ENCODE measurements at regions not wholly inside any gene's neighbourhood (a gene's known extent, or its start where the extent isn't known, plus 50 kb on each side); places are given as distances from the start of the nearest gene placed in this dataset.

GRCh38 chr10:89093728-89094127 is 103.1 kb downstream of the FAS start:
- no peak for DNase-seq

DNA sequence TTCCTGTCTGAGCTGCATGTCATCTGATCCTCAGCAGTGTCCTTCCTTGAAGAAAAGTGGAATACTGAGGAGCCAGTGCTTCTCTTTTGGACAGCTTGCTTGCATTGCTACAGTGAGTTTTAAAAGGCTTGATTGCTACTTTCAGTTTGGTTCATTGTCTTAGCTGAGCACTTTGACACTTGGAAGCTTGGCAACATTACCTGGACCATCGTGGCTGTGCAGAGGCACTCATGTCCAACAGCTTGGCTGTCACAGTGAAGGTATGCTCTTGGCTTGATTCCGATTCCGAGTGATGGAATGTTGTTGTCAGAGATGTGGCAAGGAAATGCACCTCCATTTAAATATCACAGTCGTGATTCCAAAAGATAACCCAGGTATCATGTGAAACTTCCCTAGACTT is 102.4 kb downstream of the FAS start:
- no peak for DNase-seq

- no peak for DNase-seq
Measured at GRCh38 chr10:89092439-89092838, 101.8 kb downstream of the FAS start.

DNA sequence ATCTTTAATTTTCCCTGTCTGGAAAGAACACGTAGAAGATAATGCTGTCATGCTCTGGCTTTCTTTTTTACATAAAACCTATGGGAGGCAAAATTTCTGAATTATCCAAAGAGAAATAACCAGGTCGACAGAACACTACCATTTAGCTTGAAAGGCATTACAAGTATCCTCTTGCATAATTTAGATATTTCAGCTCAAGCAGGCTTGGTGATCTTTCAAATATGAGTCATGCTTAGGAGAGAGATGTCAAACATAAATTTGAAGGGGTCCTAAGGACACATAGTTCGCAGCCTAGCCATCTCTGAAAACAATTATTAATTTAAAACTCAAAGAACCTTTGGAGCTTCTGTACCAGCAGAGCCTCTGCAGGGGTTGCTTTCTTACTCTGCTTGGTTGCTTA is 100.9 kb downstream of the FAS start:
- no peak for DNase-seq

DNA sequence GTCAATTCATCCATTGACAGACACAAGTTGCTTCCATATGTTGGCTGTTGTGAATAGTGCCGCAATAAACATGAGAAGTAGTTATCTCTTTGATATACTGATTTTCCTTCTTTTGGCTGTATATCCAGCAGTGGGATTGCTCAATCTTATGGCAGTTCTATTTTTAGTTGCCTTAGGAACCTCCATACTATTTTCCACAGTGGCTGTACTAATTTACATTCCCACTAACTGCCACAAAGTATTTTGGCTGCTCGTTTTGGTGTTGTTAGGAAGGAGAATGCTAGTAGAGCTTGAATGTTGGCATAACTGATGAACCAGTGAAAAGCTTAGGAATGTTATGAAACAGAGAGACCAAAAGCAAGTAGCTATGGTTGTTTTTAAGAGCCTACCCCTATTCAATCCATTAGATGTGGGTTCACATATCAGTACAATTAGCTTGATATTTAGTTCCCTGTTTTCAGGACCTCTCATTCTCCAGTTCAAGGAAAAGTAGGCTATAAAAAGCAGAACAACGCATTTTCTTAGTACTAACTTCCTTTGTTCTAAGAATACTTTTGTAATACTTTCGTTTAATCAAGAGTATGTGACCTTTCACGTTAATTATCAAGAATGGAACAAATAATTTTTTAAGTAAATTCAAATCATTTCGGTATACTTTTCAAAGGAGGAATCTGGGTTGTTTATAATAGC is 100.3 kb downstream of the FAS start:
- DNase-seq: no peak

DNA sequence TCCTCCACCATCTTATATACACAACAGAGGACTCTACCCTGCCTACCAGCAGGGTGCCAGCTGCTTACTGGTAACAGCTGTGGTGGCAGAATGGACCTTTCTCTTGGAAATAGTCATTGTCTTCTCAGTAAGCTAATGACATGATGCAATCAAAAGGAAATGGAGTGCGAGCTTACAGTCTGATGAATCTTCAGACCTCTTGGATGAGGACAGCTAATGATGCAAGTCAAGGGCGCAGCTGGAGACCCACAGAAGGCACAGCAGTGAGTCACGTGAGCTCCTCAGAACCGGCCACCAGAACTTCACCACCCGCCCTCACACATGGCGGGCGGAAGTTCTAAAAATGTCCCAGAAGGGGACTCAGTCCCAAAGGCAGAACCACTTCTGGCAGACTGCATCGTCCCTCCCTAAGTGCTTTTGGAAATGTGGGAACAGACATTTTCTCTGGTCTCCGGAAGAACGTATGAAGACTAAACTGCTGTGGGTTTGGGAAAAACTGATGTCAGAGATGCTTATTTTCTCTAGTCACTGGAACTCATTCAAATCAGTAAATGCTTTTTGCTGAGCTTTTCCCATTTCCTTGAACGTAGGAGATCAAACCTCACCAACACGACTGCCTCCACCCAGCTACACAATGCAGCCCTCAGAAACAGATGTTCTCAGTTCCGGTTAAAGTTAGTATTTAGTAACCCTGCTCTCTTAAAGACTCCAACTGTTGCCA is 96.4 kb downstream of the FAS start:
- DNase-seq: peak; percentile 7

DNA sequence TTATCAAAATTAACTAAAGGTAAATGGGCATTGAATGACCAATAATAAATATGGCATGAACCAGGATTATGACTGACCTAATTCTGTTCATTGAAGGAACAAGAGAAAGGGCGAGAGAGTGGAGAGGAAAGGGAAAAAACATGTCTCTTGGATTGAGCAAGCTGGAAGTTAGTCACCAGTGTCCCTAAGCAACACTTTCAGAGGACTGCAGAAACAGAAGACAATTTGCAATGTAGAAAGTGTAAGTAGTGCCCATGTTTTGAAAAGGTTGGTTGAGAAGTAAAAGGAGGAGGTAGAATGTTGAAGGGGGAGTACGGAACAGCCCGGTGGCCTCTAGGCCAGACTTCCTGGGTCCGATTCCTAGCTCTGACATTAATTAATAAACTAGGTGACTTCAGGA is 94.6 kb downstream of the FAS start:
- DNase-seq: no peak

DNA sequence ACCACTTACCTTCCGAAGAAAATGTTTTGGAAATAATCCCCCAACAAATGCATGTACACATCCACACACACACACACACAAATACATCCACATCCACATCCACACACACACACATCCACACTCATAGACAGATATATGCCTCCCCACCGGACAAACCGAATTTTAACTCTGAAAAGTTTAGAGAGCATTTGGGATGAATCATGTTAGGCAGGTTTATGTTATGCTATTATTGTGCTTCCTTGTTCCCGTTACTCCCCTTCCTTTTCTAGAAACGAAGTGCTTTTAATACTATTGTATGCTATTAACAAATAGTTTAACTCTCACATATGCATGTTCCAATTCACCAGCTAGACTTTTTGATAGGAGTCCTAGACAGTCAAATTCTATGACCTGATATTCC is 91.5 kb downstream of the FAS start:
- DNase-seq: no peak

DNA sequence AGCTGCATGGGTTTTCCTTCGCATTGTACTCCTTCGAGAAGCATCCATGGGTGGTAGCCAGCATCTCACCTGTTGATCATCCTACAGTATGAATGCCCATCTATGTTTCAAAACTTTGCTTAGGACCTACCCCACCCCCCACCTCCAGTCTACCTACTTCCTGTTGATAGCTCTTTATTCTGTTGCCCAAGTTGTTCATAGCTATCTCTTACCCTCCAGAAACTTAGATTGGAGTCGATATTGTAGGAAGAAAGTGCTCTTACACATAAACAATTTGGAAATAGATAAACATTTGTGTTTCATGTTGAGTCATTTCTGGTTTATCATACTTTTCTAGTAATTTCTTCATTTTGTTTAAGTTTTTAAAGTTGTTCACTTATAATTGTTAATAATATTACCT is 90.1 kb downstream of the FAS start:
- DNase-seq: no peak

GRCh38 chr10:89079961-89080360 is 89.4 kb downstream of the FAS start:
- DNase-seq: no peak

- no peak for DNase-seq
Measured at GRCh38 chr10:89078724-89079672, 88.4 kb downstream of the FAS start.

DNA sequence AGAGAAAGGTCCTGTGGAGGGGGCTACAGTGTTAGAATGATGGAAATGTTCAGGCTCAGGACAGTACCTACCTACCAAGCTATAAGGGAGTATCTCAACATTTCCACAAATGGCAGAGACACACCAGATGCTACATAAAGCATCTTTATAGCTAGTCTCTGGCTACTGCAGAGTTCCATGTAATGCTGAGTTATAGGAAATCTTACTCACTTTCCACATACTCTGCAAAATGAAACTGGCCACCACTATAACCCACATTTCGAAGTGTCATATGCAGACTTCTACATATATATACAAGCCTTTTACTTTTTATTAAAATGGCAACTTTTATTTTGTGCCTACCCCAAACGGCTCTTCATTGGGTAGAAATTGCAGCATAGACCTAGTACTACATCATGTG is 85.5 kb downstream of the FAS start:
- no peak for DNase-seq

DNA sequence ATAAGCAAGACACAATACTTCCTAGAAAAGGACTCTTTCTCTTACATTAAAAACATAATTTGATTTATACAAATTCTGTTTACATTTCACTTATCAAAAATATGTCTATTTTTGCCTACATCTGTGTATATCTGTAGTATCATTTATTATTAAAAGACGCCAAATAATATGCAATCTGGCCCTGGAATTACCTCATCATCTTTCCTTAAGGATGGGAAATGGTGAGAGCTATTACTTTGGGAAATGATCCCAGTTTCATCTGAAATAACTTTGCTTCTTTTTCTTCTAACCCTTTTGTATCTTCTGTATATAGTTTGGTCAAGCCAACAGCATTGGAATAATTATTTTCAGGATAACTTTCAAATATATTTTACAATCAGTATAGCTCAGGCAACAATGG is 85.0 kb downstream of the FAS start:
- DNase-seq: no peak

GRCh38 chr10:89074120-89074519 is 83.5 kb downstream of the FAS start:
- DNase-seq: no peak

DNA sequence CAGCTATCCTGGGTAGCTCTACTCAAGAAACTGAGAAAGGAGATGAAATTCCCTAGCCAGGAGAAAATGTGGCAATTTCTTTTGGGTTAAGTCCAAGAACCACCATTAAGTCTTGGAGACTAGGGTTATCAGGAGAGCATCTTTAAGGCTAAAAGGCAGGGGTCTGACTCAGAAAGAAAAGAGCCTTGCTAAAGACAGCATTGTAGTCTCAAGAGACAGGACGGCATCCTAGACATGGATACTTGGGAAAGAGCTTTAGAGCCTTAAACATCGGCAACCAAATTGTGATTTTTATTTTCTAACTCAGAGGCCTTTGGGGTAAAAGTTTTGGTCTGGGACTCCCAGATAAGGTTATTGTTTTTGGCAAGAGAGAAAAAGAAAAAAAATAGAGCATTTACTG is 83.1 kb downstream of the FAS start:
- no peak for DNase-seq

GRCh38 chr10:89069589-89069988 is 79.0 kb downstream of the FAS start:
- no peak for DNase-seq
